ENCODE measurements at regions not wholly inside any gene's neighbourhood (a gene's known extent, or its start where the extent isn't known, plus 50 kb on each side); places are given as distances from the start of the nearest gene placed in this dataset.

GRCh38 chr1:165124772-165125171, 231.7 kb downstream of the LMX1A start (continued):
- TF ChIP-seq PHF21A (IDR thresholded peaks at IDR 0.05; ENCODE audit: borderline replicate concordance, low read depth) (no peak), ZNF134 (CRISPR knock-in tag; conservative IDR thresholded peaks at IDR 0.05) (no peak), ZNF445 (CRISPR knock-in tag; IDR thresholded peaks at IDR 0.05; ENCODE audit: low read depth) (no peak), ZNF76 (CRISPR knock-in tag; IDR thresholded peaks at IDR 0.05; ENCODE audit: borderline replicate concordance) (no peak), KHSRP (IDR thresholded peaks at IDR 0.05) (no peak), SMAD2 (IDR thresholded peaks at IDR 0.05; ENCODE audit: low read depth, low read length) (no peak), OTX1 (CRISPR knock-in tag; IDR thresholded peaks at IDR 0.05) (no peak), TSC22D4 (tag; IDR thresholded peaks at IDR 0.05) (no peak)

DNA sequence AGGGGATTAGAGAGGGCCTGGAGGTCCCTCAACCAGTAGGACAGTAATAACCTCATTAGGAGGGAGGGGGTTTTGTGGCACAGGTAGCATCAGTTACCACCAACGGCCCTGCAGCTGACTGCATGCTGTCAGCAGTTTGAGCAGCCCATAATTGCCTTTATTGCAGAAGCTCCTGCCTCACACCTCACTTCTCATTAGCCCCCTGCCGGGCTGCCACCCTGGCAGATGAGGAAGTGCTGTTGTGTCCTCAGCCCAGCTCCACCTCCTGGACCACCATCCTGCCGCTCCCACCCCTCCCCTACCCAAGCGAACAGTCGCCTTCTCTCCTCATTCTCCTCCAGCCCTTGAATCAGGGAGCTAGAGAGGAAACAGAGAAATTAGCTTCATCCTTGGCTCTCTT, 237.4 kb downstream of the LMX1A start:
- no peak overlapping the region for H3K4me3 ChIP-seq
- no peak overlapping the region for H3K4me2 ChIP-seq (ENCODE audit: insufficient read depth, low read length)
- ChIA-PET POLR2A (interaction anchor here (0.6 kb wide), 1 partner anchor 72 kb away, joined by 4 read pairs; no protein-coding TSS in a partner anchor), CTCF (ENCODE audit: low intra/inter-chr PET ratio) (no interaction called here)
- H3K9ac ChIP-seq (ENCODE audit: insufficient read depth in 1 of 2, low read depth in 2 of 2, low read length in 2 of 2): no peak overlapping the region
- ATAC-seq: no peak
- peaks cover 0 to 3% of the 10 kb centered on the region in 2 experiments; a peak in 1 of 5 replicates for H3K4me1 ChIP-seq (replicated peaks in 1 of 2; ENCODE audit: control insufficient read depth in 2 of 2, insufficient read depth in 2 of 2, low read length in 2 of 2)
- FAIRE-seq: no peak
- H3K9me3 ChIP-seq (replicated peaks; ENCODE audit: control insufficient read depth, insufficient read depth, low read depth, low read length): no peaks in the 10 kb centered on the region
- H3K27me3 ChIP-seq (ENCODE audit: control insufficient read depth in 2 of 2, insufficient read depth in 2 of 2, low read length in 2 of 2): peaks cover 3 to 13% of the 10 kb centered on the region in 2 experiments; a peak in 2 of 5 replicates
- no peak for DNase-seq (ENCODE audit: extremely low read depth in 1 of 4, low spot score in 3 of 4)
- 3% methylated on average over 4 of the region's 5 CpGs for WGBS (ENCODE audit: insufficient coverage, low coverage, missing lambda C conversion rate)
- no peaks in the 10 kb centered on the region for H4K20me1 ChIP-seq (replicated peaks; ENCODE audit: control insufficient read depth, insufficient read depth, low read length)
- intact Hi-C loops (cut with micrococcal nuclease) (no loop called here), in situ Hi-C loops (cut with MboI) (no loop called here)
- no peaks in the 10 kb centered on the region for H3K79me2 ChIP-seq (ENCODE audit: control insufficient read depth, insufficient read depth, low read length)
- H3K9me1 ChIP-seq (ENCODE audit: control insufficient read depth, insufficient read depth, low read length): no peaks in the 10 kb centered on the region
- TF ChIP-seq, protein P1, sequence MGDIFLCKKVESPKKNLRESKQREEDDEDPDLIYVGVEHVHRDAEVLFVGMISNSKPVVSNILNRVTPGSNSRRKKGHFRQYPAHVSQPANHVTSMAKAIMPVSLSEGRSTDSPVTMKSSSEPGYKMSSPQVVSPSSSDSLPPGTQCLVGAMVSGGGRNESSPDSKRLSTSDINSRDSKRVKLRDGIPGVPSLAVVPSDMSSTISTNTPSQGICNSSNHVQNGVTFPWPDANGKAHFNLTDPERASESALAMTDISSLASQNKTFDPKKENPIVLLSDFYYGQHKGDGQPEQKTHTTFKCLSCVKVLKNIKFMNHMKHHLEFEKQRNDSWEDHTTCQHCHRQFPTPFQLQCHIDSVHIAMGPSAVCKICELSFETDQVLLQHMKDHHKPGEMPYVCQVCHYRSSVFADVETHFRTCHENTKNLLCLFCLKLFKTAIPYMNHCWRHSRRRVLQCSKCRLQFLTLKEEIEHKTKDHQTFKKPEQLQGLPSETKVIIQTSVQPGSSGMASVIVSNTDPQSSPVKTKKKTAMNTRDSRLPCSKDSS (IDR thresholded peaks at IDR 0.05; ENCODE audit: low read depth, partially characterized antibody): no peak
- no TSS peak for BruUV-seq (replicated peaks)
- H3K36me3 ChIP-seq (ENCODE audit: control insufficient read depth, insufficient read depth, low read length): no peaks in the 10 kb centered on the region
- H3K27ac ChIP-seq (ENCODE audit: extremely low read depth, low read depth, low read length): no peak overlapping the region
- H2AFZ ChIP-seq (ENCODE audit: low read depth, low read length): no peak overlapping the region
